ENCODE measurements at regions not wholly inside any gene's neighbourhood (a gene's known extent, or its start where the extent isn't known, plus 50 kb on each side); places are given as distances from the start of the nearest gene placed in this dataset.

- Histone ChIP-seq H3K27me3 (ENCODE audit: insufficient read depth, poor library complexity, severe bottlenecking) (peaks cover 2% of the 10 kb centered on the region), H3K4me3 (replicated peaks; ENCODE audit: insufficient read depth, low read length) (no peak overlapping the region), H3K27ac (replicated peaks) (no peak overlapping the region)
- TF ChIP-seq REST (IDR thresholded peaks at IDR 0.05; ENCODE audit: insufficient replicate concordance, low read depth) (no peak), CTCF (IDR thresholded peaks at IDR 0.05; ENCODE audit: insufficient read depth, low read length) (no peak), GABPA (IDR thresholded peaks at IDR 0.05; ENCODE audit: low read depth) (no peak), POLR2AphosphoS5 (IDR thresholded peaks at IDR 0.05; ENCODE audit: low read depth) (no peak), SPI1 (IDR thresholded peaks at IDR 0.05; ENCODE audit: borderline replicate concordance, low read depth) (no peak)
- DNase-seq (ENCODE audit: low read depth in 1 of 2, low spot score in 1 of 2) = no peak
These were observed 97.8 kb downstream of the UQCRFS1 start for GRCh38 chr19:29115181-29115580.

GRCh38 chr19:29113838-29114237 is 99.1 kb downstream of the UQCRFS1 start:
- no peak overlapping the region for H3K27ac ChIP-seq (replicated peaks)
- H3K4me3 ChIP-seq (replicated peaks; ENCODE audit: insufficient read depth, low read length) = no peak overlapping the region
- no peak for DNase-seq (ENCODE audit: low read depth in 1 of 2, low spot score in 1 of 2)
- H3K27me3 ChIP-seq (ENCODE audit: insufficient read depth, poor library complexity, severe bottlenecking) = peaks cover 2% of the 10 kb centered on the region
- TF ChIP-seq SPI1 (IDR thresholded peaks at IDR 0.05; ENCODE audit: borderline replicate concordance, low read depth) (no peak), GABPA (IDR thresholded peaks at IDR 0.05; ENCODE audit: low read depth) (no peak), CTCF (IDR thresholded peaks at IDR 0.05; ENCODE audit: insufficient read depth, low read length) (no peak), POLR2AphosphoS5 (IDR thresholded peaks at IDR 0.05; ENCODE audit: low read depth) (no peak), REST (IDR thresholded peaks at IDR 0.05; ENCODE audit: insufficient replicate concordance, low read depth) (no peak)

- Histone ChIP-seq H3K27ac (replicated peaks) (no peak overlapping the region), H3K4me3 (replicated peaks; ENCODE audit: insufficient read depth, low read length) (no peak overlapping the region), H3K27me3 (ENCODE audit: insufficient read depth, poor library complexity, severe bottlenecking) (peaks cover 2% of the 10 kb centered on the region)
- DNase-seq (ENCODE audit: low read depth in 1 of 2, low spot score in 1 of 2) = no peak
- no peak for TF ChIP-seq REST (IDR thresholded peaks at IDR 0.05; ENCODE audit: insufficient replicate concordance, low read depth)
- TF ChIP-seq SPI1 (IDR thresholded peaks at IDR 0.05; ENCODE audit: borderline replicate concordance, low read depth) = no peak
- TF ChIP-seq GABPA (IDR thresholded peaks at IDR 0.05; ENCODE audit: low read depth) = no peak
- no peak for TF ChIP-seq CTCF (IDR thresholded peaks at IDR 0.05; ENCODE audit: insufficient read depth, low read length)
- TF ChIP-seq POLR2AphosphoS5 (IDR thresholded peaks at IDR 0.05; ENCODE audit: low read depth) = no peak
These were observed 101.4 kb downstream of the UQCRFS1 start for GRCh38 chr19:29111576-29111975.
